ENCODE measurements at regions not wholly inside any gene's neighbourhood (a gene's known extent, or its start where the extent isn't known, plus 50 kb on each side); places are given as distances from the start of the nearest gene placed in this dataset.

DNA sequence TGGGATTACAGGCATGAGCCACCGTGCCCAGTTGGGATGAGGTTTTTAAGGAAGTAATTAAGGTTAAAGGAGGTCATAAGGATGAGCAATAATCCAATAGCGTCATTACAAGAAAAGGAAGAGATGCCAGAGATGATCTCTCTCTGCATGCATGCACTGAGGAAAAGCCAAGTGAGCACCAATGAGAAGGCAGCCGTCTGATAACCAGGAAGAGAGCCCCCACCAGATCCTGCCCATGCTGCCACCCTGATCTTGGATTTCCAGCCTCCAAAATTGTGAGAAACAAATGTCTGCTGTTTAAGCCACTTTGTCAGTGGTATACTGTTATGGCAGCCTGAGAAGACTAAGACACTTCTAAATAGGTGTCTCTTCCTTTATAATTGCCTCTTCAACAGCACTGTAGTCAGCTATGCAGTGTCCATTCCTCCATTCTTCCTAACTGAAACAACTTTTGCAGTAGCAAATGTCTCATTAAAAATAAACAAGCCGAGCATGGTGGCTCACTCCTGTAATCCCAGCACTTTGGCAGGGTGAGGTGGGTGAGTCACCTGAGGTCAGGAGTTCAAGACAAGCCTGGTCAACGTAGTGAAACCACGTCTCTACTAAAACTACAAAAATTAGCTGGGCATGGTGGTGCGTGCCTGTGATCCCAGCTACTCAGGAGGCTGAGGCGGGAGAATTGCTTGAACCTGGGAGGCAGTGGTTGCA is 216.2 kb upstream of the RUNX1 start:
- Histone ChIP-seq H3K4me1 (no peaks in the 10 kb centered on the region), H3K9ac (no peak overlapping the region), H3K36me3 (no peaks in the 10 kb centered on the region), H3K4me2 (no peak overlapping the region), H3K27me3 (no peaks in the 10 kb centered on the region), H3K27ac (no peak overlapping the region), H3K9me3 (peaks cover 8% of the 10 kb centered on the region; the same call in 1 of the 2 replicates), H4K20me1 (no peaks in the 10 kb centered on the region), H3K4me3 (no peak overlapping the region)
- TF ChIP-seq Cebpa-rat (IDR thresholded peaks at IDR 0.05) = no peak

- Histone ChIP-seq H3K4me2 (no peak overlapping the region), H3K9ac (no peak overlapping the region), H3K9me3 (no peaks in the 10 kb centered on the region; the same call in 1 of the 2 replicates), H4K20me1 (no peaks in the 10 kb centered on the region), H3K4me3 (no peak overlapping the region), H3K27me3 (no peaks in the 10 kb centered on the region), H3K27ac (no peak overlapping the region), H3K36me3 (no peaks in the 10 kb centered on the region), H3K4me1 (no peaks in the 10 kb centered on the region)
- TF ChIP-seq Cebpa-rat (IDR thresholded peaks at IDR 0.05) = no peak
Observed at GRCh38 chr21:35259457-35259856, 210.4 kb upstream of the RUNX1 start.

DNA sequence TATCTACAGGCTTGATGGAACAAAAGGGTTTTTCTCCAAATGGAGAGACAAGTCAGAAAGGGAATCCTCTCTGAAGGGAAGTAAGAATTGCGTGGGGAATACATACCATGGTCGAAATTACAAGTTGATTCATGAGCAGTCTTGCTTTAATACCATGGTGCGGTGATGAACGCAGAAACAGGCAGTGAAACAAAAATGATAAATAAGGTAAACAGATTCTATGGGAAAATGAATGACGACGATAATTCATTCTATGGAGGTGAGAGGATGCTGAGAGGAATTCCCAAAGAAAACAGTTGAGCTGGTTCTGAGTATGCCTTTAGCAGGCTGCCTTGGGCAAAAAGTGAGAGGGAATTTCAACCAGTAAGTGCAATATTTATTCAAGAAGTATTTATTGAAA is 209.4 kb upstream of the RUNX1 start:
- no peaks in the 10 kb centered on the region; the same call in 1 of the 2 replicates for H3K9me3 ChIP-seq
- H3K36me3 ChIP-seq = no peaks in the 10 kb centered on the region
- no peaks in the 10 kb centered on the region for H3K27me3 ChIP-seq
- TF ChIP-seq Cebpa-rat (IDR thresholded peaks at IDR 0.05) = no peak
- no peak overlapping the region for H3K27ac ChIP-seq
- no peak overlapping the region for H3K4me2 ChIP-seq
- no peak overlapping the region for H3K4me3 ChIP-seq
- H4K20me1 ChIP-seq = no peaks in the 10 kb centered on the region
- H3K9ac ChIP-seq = no peak overlapping the region
- no peaks in the 10 kb centered on the region for H3K4me1 ChIP-seq

GRCh38 chr21:35257413-35257812 is 208.3 kb upstream of the RUNX1 start:
- H3K9ac ChIP-seq = no peak overlapping the region
- no peak overlapping the region for H3K4me2 ChIP-seq
- H3K27ac ChIP-seq = no peak overlapping the region
- H4K20me1 ChIP-seq = no peaks in the 10 kb centered on the region
- no peaks in the 10 kb centered on the region; the same call in 1 of the 2 replicates for H3K9me3 ChIP-seq
- H3K36me3 ChIP-seq = no peaks in the 10 kb centered on the region
- no peaks in the 10 kb centered on the region for H3K27me3 ChIP-seq
- H3K4me3 ChIP-seq = no peak overlapping the region
- TF ChIP-seq Cebpa-rat (IDR thresholded peaks at IDR 0.05) = no peak
- no peaks in the 10 kb centered on the region for H3K4me1 ChIP-seq

DNA sequence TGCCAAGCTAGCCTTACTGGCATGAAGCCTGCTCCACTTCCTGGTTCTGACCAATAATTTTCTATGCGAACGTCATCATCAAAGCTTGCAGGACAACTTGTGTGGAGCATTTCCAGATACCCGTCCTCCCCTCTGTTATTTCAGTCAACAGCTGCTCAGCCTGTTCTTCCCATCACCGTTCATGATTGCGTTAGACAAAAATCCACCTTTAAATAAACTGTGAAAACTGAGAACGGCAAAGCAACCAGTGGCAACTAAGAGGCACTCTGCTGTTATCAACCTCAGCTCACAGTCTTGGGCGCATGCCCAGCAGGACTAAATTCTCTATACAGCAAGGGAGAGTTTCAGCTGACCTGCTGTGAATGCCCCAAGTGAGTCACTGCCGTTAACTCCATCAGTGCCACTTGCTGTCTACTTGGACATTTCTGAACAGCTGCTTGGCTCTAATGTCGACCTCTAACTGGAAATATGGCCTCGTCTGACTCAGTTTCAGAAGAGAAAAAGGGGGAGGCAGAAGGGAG is 207.4 kb upstream of the RUNX1 start:
- Histone ChIP-seq H3K27ac (no peak overlapping the region), H3K4me1 (no peaks in the 10 kb centered on the region), H3K36me3 (no peaks in the 10 kb centered on the region), H4K20me1 (no peaks in the 10 kb centered on the region), H3K4me3 (no peak overlapping the region), H3K4me2 (no peak overlapping the region), H3K27me3 (no peaks in the 10 kb centered on the region), H3K9me3 (no peaks in the 10 kb centered on the region; the same call in 1 of the 2 replicates), H3K9ac (no peak overlapping the region)
- TF ChIP-seq Cebpa-rat (IDR thresholded peaks at IDR 0.05) = no peak

- H3K4me2 ChIP-seq = no peak overlapping the region
- no peak for TF ChIP-seq Cebpa-rat (IDR thresholded peaks at IDR 0.05)
- no peak overlapping the region for H3K27ac ChIP-seq
- H3K9me3 ChIP-seq = peaks cover 16% of the 10 kb centered on the region
- no peak overlapping the region for H3K4me3 ChIP-seq
- H3K4me1 ChIP-seq = no peaks in the 10 kb centered on the region
- no peaks in the 10 kb centered on the region for H3K36me3 ChIP-seq
- no peaks in the 10 kb centered on the region for H3K27me3 ChIP-seq
- no peaks in the 10 kb centered on the region for H4K20me1 ChIP-seq
- no peak overlapping the region for H3K9ac ChIP-seq
Observed at GRCh38 chr21:35254765-35255138, 205.7 kb upstream of the RUNX1 start.

DNA sequence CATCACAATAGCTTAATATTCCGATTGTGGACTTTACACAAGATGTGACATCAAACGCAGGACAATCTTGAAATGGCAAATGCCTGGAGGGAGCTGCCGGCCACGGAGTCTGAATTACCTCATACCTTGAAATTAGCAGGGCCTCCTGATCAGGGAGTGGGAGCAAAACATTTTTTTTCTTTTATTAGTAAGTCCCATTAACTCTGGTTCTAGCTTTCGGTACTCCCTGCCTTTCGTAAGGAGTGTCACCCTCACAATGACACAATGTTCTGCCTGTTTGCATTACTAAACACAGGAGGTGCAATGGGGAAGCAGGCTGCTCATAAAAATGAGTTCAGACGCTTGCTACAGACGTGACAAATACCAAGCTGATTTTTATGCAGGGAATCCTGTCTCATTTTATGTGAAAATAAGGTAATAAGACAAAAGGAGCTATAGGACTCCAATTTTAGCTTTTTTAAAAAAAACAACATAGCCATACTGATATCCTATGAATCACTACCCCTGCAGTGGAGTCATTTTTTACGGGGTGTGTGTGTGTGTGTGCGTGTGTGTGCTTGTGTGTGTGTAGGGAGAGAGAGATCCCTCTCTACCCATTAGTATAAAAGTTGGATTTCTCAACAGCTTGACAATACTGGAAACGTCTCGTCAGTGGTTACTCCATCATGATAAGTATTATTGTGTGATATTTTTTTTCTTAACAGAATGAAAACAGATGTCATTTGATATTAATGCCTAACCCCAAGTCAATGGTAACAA is 205.1 kb upstream of the RUNX1 start:
- Histone ChIP-seq H3K36me3 (no peaks in the 10 kb centered on the region), H4K20me1 (no peaks in the 10 kb centered on the region), H3K27ac (no peak overlapping the region), H3K4me3 (no peak overlapping the region), H3K9me3 (peaks cover 19% of the 10 kb centered on the region), H3K4me2 (no peak overlapping the region), H3K27me3 (no peaks in the 10 kb centered on the region), H3K9ac (no peak overlapping the region), H3K4me1 (no peaks in the 10 kb centered on the region)
- TF ChIP-seq Cebpa-rat (IDR thresholded peaks at IDR 0.05) = no peak

- Histone ChIP-seq H3K4me1 (no peaks in the 10 kb centered on the region), H3K27ac (no peak overlapping the region), H3K9ac (no peak overlapping the region), H3K9me3 (peaks cover 23% of the 10 kb centered on the region), H3K4me2 (no peak overlapping the region), H3K36me3 (no peaks in the 10 kb centered on the region), H3K4me3 (no peak overlapping the region), H3K27me3 (no peaks in the 10 kb centered on the region), H4K20me1 (no peaks in the 10 kb centered on the region)
- no peak for TF ChIP-seq Cebpa-rat (IDR thresholded peaks at IDR 0.05)
Observed at GRCh38 chr21:35252831-35253230, 203.7 kb upstream of the RUNX1 start.

DNA sequence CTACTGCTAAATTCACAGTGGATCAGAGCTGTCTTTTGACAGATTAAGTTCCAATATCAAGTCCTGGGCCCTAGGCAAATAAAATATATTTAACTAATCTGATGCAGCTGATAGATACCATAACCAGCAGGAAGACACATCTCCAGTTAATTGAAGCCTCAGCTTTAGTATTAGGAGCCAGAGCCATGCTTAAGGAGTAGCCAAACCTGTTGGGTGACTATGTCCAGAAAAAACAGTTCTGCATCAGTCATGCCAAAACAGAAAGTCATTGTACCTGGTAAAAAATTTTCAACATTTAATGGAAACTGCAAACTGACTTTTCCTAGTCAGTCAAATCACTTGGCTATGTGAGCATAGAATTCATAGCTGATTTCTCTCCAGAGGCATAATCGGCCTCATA is 200.5 kb upstream of the RUNX1 start:
- no peaks in the 10 kb centered on the region for H3K27me3 ChIP-seq
- TF ChIP-seq Cebpa-rat (IDR thresholded peaks at IDR 0.05) = no peak
- H4K20me1 ChIP-seq = no peaks in the 10 kb centered on the region
- H3K9ac ChIP-seq = no peak overlapping the region
- no peak overlapping the region for H3K27ac ChIP-seq
- H3K4me1 ChIP-seq = peaks cover 2% of the 10 kb centered on the region
- H3K4me3 ChIP-seq = no peak overlapping the region
- H3K36me3 ChIP-seq = no peaks in the 10 kb centered on the region
- peaks cover 23% of the 10 kb centered on the region for H3K9me3 ChIP-seq
- H3K4me2 ChIP-seq = no peak overlapping the region

DNA sequence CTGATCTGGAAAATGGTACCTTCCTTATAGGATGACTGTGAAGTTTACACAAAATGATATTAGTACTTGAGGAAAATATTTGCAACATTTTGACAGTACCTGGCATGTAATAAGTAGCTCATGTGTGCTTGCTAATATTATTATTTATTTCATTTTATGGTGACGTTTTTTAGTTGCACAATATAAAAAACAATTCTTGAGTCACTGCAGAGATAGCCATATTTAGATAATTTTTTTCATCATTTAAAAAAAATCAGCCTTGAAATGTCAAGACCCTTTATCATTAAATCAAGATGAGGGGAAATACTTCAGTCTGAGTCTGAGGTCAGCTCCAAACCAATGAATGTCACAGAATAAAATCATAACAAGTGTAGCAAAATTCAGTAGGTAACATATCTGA is 196.8 kb upstream of the RUNX1 start:
- H3K36me3 ChIP-seq = no peaks in the 10 kb centered on the region
- H4K20me1 ChIP-seq = no peaks in the 10 kb centered on the region
- no peak overlapping the region for H3K4me3 ChIP-seq
- H3K4me1 ChIP-seq = peaks cover 11% of the 10 kb centered on the region
- no peak overlapping the region for H3K9ac ChIP-seq
- H3K4me2 ChIP-seq = no peak overlapping the region
- no peak for TF ChIP-seq Cebpa-rat (IDR thresholded peaks at IDR 0.05)
- H3K9me3 ChIP-seq = peaks cover 28% of the 10 kb centered on the region
- H3K27me3 ChIP-seq = no peaks in the 10 kb centered on the region
- no peak overlapping the region for H3K27ac ChIP-seq
